ENCODE measurements at regions not wholly inside any gene's neighbourhood (a gene's known extent, or its start where the extent isn't known, plus 50 kb on each side); places are given as distances from the start of the nearest gene placed in this dataset.
"Not testable (repeated sequence)": the region's sequence is repeated elsewhere in the genome, so short reads cannot be mapped to it uniquely, and the experiment has no call there.

GRCh38 chr2:11898576-11898975 lies 152.1 kb downstream of the LPIN1 start:
- TF ChIP-seq, protein P1, sequence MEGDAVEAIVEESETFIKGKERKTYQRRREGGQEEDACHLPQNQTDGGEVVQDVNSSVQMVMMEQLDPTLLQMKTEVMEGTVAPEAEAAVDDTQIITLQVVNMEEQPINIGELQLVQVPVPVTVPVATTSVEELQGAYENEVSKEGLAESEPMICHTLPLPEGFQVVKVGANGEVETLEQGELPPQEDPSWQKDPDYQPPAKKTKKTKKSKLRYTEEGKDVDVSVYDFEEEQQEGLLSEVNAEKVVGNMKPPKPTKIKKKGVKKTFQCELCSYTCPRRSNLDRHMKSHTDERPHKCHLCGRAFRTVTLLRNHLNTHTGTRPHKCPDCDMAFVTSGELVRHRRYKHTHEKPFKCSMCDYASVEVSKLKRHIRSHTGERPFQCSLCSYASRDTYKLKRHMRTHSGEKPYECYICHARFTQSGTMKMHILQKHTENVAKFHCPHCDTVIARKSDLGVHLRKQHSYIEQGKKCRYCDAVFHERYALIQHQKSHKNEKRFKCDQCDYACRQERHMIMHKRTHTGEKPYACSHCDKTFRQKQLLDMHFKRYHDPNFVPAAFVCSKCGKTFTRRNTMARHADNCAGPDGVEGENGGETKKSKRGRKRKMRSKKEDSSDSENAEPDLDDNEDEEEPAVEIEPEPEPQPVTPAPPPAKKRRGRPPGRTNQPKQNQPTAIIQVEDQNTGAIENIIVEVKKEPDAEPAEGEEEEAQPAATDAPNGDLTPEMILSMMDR (conservative IDR thresholded peaks at IDR 0.05) = no peak
- no peak overlapping the region for H3K27ac ChIP-seq

GRCh38 chr2:11899264-11899818 lies 152.9 kb downstream of the LPIN1 start:
- no peak overlapping the region for H3K27ac ChIP-seq
- TF ChIP-seq, protein P1 (conservative IDR thresholded peaks at IDR 0.05) = no peak

GRCh38 chr2:11900891-11901290 lies 154.5 kb downstream of the LPIN1 start:
- not testable (repeated sequence) for H3K27ac ChIP-seq

- TF ChIP-seq, protein P1 (conservative IDR thresholded peaks at IDR 0.05) = no peak
- no peak overlapping the region for H3K27ac ChIP-seq
These were observed 155.1 kb downstream of the LPIN1 start for GRCh38 chr2:11901351-11902069.

DNA sequence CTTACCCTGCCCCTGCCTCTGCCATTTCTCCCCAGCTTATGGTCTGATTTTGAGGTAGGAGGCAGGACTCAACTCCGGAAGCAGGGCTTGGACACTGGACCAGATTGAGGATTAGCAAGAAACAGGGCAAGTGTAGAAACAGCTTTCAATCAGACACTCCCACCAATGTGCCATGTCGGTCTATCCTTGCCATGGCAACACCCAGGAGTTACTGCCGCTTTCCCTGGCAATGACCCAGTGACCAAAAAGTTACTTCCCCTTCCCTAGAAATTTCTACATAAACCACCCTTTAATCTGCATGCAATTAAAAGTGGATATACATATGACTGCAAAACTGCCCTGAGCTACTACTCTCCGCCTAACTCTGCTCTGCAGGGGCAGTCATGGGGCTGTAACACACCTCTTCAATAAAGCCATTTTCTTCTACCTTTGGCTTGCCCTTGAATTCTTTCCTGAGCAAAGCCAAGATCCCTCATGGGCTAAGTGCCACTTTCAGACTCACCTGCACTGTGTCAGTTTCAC lies 156.7 kb downstream of the LPIN1 start:
- TF ChIP-seq, protein P1 (conservative IDR thresholded peaks at IDR 0.05) = no peak
- no peak overlapping the region for H3K27ac ChIP-seq

- H3K27ac ChIP-seq = no peak overlapping the region
- TF ChIP-seq, protein P1 (conservative IDR thresholded peaks at IDR 0.05) = no peak
These were observed 157.6 kb downstream of the LPIN1 start for GRCh38 chr2:11904029-11904428.

- no peak overlapping the region for H3K27ac ChIP-seq
- TF ChIP-seq, protein P1 (conservative IDR thresholded peaks at IDR 0.05) = no peak
These were observed 158.5 kb downstream of the LPIN1 start for GRCh38 chr2:11904941-11905340.

DNA sequence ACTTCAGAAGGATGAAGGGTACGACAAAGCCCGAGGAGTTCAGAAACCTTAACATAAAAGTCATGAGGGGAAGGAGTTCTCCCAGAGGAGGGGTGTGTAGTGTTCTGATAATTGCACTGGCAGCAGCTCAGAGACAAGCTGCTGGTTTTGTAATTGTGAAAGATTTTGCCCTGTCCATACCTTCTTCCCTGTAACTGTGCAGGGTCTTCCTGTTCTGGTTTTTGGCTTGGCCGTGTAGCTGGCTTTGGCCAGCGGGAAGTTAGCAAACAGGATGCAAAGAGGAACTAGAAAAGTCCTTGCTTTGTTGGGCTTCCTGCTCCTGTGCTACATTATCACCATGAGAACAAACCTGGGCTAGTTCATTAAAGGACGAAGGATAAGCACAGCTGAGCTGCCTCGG lies 160.8 kb downstream of the LPIN1 start:
- TF ChIP-seq, protein P1 (conservative IDR thresholded peaks at IDR 0.05) = no peak
- no peak overlapping the region for H3K27ac ChIP-seq
